GM03348 (cell line): ENCODE measurements at regions not wholly inside any gene's neighbourhood (a gene's known extent, or its start where the extent isn't known, plus 50 kb on each side); places are given as distances from the start of the nearest gene placed in this dataset.

Source experiments
- DNase-seq: peaks from one replicate; pipeline ENCODE4 v3.0.0; 2012; ENCODE audit warnings: low spot score

- DNase-seq = no peak
Observed at GRCh38 chr9:78605041-78606000, 308.4 kb downstream of the PSAT1 start.

- no peak for DNase-seq
Observed at GRCh38 chr9:78606001-78606379, 309.1 kb downstream of the PSAT1 start.

GRCh38 chr9:78607853-78608252 lies 310.9 kb downstream of the PSAT1 start:
- DNase-seq = no peak

- no peak for DNase-seq
Observed at GRCh38 chr9:78609450-78609849, 312.5 kb downstream of the PSAT1 start.

- DNase-seq = peak; percentile 36
Observed at GRCh38 chr9:78612091-78612490, 315.2 kb downstream of the PSAT1 start.

- DNase-seq = no peak
Observed at GRCh38 chr9:78613006-78613405, 316.1 kb downstream of the PSAT1 start.

GRCh38 chr9:78614892-78615291 lies 318.0 kb downstream of the PSAT1 start:
- DNase-seq = no peak

- no peak for DNase-seq
Observed at GRCh38 chr9:78615372-78615771, 318.4 kb downstream of the PSAT1 start.

- DNase-seq = no peak
Observed at GRCh38 chr9:78618735-78619134, 321.8 kb downstream of the PSAT1 start.

GRCh38 chr9:78620303-78620702 lies 323.4 kb downstream of the PSAT1 start:
- DNase-seq = no peak

- DNase-seq = peak; percentile 65
Observed at GRCh38 chr9:78620764-78621163, 323.8 kb downstream of the PSAT1 start.

- no peak for DNase-seq
Observed at GRCh38 chr9:78622126-78622525, 325.2 kb downstream of the PSAT1 start.

- no peak for DNase-seq
Observed at GRCh38 chr9:78626971-78627370, 330.0 kb downstream of the PSAT1 start.

- no peak for DNase-seq
Observed at GRCh38 chr9:78630966-78631365, 334.0 kb downstream of the PSAT1 start.

- DNase-seq = no peak
Observed at GRCh38 chr9:78640728-78641127, 343.8 kb downstream of the PSAT1 start.

- DNase-seq = no peak
Observed at GRCh38 chr9:78644359-78644758, 347.4 kb downstream of the PSAT1 start.

GRCh38 chr9:78654324-78654723 lies 357.4 kb downstream of the PSAT1 start:
- no peak for DNase-seq

- no peak for DNase-seq
Observed at GRCh38 chr9:78663369-78663768, 366.4 kb downstream of the PSAT1 start.

- no peak for DNase-seq
Observed at GRCh38 chr9:78664370-78664769, 367.4 kb downstream of the PSAT1 start.

GRCh38 chr9:78666818-78667414 lies 370.0 kb downstream of the PSAT1 start:
- DNase-seq = peak; percentile 12

- DNase-seq = no peak
Observed at GRCh38 chr9:78668148-78668832, 371.4 kb downstream of the PSAT1 start.

- DNase-seq = no peak
Observed at GRCh38 chr9:78669591-78669990, 372.7 kb downstream of the PSAT1 start.

- DNase-seq = no peak
Observed at GRCh38 chr9:78671785-78672184, 374.9 kb downstream of the PSAT1 start.
